GM18519 (cell line): ENCODE measurements at regions not wholly inside any gene's neighbourhood (a gene's known extent, or its start where the extent isn't known, plus 50 kb on each side); places are given as distances from the start of the nearest gene placed in this dataset.

Experiments used
- ATAC-seq: cut with Tn5 transposase; IDR thresholded peaks from one replicate; pipeline ENCODE4 v1.9.1; 2021; ENCODE audit warnings: mild to moderate bottlenecking, moderate library complexity; ENCODE audit not compliant: unreplicated experiment, low FRiP score

DNA sequence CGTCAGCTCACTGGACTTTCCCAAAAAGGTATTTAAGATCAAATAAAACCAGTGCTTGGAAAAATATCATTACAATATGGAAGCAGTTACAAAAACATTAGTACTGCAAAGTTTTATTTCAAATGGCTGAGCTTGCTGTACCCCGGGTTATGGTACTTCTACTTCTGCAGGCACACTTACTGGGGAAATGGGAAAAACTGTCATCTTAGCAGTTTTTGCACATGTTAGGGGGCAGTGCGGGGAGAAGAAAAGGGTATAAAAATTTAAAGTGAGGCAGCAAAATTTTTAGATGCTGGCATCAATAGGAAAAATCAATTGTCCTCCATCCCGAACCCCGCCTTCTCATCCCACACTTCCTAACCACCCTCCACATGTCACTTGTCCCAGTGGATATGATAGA, 133.4 kb downstream of the ATG4C start:
- ATAC-seq, result no peak

GRCh38 chr1:62917805-62918204, 133.9 kb downstream of the ATG4C start:
- ATAC-seq, result no peak

GRCh38 chr1:62918700-62919099, 134.8 kb downstream of the ATG4C start:
- ATAC-seq, result no peak

DNA sequence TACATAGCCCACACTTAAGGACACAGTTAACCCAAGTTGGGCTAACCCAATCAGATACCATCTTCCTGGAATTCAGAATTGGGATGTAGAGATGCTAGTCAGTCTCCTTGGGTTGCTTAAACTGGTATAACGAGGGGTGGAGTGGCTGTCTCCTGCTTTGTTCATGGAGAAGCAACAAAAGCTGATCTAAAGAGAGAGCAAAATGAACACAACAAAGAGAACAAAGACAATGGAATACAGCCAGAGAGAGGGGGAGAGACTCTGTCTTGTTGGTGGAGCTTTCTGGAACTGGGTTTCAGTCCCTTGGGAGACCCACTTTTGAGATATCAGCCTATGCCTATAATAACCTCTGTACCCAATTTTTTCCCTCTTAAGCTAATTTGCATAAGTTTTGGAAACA, 138.1 kb downstream of the ATG4C start:
- no peak for ATAC-seq

DNA sequence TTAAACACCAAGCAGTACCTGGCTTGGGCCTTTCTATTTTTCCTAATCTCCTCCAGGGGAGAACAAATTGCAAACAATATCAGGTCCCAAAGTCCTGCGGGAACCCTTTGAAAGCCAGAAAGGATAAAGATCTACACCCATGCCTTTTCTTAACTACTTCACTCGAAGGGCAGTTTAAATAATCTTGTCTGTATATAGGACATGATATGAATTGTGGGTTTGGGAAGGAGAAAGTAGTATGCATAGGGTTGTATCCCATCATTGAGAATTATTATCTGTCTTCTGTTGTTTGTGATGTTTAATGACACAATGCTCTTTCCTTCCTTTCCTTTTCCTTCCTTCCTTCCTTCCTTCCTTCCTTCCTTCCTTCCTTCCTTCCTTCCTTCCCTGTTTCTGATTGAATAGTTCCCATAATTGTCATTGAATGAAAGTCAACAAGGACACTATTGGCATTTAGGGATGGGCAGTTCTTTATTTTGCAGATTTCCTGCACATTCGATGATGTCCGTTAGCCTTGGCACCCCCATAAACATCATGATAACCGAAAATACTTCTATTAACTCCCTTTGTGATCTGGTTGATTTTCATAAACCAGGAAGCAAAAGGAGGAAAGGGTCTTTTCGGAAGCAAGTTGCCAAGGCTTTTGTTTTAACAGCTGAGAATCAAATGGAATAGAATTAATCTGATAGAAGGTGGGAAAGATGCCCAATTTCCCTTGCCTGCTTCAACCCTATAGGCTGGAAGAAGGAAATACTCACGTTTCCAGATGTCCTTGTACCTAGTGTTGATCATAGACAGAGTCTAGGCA, 141.3 kb downstream of the ATG4C start:
- no peak for ATAC-seq

DNA sequence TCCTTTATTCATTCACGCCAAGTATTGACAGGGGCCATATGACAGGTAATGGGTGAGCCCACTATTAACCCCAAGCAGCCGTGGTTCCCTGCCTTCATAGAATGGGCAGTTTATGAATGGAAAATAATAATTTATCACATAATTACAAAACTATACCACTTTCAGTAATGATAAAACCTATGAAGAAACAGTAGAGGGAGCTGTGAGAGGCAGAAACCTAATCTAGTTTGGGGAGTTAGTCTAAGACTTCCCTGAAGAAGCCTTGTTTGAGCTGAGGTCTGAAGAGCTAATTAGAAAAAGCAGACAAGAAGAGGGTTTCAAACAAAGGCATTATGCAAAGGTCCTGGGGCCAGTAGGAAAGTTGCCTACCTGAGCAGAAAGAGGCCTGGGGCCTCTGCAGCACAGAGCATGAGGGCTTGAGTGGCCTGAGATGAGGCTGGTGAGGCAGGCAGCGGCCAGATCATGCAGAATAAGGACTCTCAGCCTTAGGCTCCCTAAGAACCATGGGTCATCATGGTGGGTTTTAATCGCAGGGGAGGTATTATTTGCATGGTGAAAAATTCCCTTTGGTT, 142.8 kb downstream of the ATG4C start:
- no peak for ATAC-seq

DNA sequence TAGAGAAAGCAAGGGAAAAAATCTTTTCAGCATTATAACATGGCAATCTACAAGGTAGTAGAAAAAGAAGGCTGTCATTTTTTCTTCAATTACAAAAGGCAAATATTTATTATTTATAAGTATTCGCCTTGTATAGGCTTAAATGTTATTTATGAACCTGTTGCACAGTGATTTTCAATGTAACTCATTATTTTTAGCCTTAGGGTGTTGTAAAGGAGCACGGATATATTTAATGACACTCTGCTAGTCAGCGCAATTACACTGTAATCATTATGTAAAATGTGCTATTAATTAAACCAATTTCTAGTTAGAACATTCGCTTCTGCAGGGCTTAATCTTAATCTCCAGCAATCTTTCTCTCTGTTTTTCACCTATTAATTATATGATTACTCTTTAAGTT, 145.0 kb downstream of the ATG4C start:
- no peak for ATAC-seq

DNA sequence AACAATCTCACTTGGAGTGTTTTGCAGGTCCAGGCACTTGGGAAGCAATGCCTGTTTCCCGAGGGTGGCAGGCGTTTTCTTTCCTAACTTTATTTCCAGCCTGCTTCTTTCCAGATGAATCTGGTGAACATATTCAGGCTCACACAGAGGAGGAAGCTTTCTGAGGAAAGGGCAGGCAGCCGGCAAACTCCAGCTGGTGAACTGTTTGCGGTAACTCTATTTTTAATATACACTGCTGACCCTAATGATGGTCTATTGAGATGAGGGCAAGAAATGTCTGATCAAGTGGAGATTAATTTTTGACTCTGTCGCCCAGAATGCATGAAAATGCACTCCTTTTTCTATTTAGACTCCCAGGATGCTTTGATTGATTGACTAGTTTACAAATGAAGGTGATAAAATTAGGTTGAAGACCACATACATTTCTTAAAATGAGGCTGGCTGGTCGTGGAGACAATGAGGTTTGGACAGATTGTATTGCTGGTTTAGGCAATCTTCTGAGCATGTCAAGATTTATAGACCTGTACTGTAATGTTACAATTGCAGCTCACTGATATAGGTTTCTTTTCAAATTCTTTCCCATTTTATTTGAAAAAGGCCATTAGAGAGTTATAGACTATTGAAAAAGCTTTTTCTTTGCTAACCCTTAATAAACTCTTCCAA, 153.8 kb downstream of the ATG4C start:
- no peak for ATAC-seq

GRCh38 chr1:62941780-62942179, 157.8 kb downstream of the ATG4C start:
- ATAC-seq, result no peak

- no peak for ATAC-seq
These were observed 162.6 kb downstream of the ATG4C start for GRCh38 chr1:62946511-62946910.

GRCh38 chr1:62951428-62951827, 167.5 kb downstream of the ATG4C start:
- ATAC-seq, result no peak

DNA sequence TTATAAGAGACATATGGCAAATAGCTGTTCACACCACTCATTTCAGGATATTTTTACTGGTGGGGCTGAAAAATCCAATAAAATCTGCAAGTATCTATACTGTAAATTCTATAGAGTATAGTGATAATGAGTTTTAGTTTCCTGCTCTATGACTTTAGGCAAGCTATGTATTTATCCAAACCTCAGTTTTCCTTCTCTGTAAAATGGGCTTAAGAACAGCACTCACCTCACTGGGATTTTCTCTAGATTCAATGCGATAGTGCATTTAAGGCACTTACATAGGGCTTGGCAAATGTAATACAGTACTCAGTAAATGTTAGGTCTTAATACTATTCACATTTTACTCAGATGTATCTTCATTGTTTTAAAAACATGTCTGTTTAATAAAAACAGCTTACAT, 168.7 kb downstream of the ATG4C start:
- ATAC-seq, result no peak

GRCh38 chr1:62953633-62954032, 169.7 kb downstream of the ATG4C start:
- no peak for ATAC-seq

DNA sequence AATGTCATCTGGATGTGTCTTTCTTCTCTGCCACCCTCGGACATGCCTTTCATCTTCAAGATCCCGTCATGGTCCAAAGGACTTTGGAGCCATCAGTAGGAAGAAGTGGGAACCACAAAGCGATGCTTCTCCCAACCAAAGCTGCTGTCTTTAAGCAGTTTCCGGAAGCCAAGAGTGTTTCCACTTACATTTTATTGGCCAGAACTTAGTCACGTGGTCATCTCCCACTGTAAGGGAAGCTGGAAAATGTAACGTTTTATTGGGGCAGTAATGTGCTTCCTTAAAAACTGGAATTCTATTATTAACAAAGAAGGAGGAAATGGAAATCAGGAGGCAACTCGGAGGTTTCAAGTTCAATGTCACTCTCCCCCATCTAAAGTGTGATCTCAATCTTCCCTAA, 170.8 kb downstream of the ATG4C start:
- ATAC-seq, result no peak

DNA sequence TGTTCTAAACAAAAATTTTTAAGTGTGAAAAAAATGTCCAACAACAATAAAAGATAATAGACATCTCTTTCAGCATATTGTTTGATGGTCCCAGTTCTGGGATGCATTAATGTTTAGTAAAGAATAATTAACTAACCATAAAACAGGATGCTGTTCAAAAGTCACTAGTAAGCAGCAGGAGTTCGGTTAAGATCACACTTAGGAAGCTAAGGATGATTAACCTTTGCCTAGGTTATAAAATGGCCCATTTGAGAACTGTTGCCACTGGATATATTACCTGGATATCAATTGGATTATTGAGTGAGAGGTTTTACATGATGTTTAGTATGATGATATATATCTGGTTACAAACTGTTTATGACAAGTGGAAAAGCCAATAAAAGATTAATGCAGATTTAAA, 171.7 kb downstream of the ATG4C start:
- no peak for ATAC-seq

GRCh38 chr1:62962014-62962812, 178.3 kb downstream of the ATG4C start:
- no peak for ATAC-seq

DNA sequence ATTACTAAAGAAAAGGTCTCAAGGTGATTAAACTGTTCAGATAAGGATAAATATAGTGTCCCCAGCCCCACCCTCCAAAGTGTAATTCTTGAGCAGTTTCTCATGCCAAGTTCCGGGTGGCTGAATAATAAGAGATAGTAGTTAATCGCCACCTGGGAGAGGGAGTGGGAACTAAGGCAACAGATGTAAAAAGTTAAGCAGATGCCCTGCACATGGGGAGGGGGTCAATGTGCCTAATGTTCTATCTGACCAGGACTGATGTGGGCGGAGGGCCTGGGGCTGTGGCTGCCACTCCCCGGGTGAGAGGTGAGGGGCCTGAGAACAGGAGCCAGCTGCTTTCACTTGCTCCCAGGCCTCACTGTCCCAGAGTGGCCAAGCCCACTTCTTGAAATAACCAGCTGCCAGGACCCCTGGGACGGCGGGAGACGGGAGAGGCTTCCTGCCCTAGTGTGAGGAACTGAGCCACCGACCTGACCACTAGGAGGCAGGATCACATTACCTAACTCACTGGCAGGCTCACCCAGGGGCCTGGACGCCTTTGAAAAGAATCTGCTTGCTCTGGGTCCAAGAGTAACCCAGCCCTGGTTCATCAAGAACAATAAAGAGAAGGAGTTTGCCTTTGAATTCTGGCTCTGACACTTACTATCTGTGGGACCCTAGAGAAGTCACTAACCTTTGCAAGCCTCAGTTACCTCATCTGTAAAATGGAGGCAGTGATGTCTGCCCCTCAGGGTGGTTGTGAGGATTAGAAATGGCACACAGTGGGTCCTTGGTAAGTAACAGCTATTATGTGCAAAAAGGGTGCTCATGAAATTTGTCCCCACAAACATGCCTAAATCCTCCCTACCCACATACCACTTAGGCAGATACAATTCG, 179.2 kb downstream of the ATG4C start:
- peak; percentile 70 for ATAC-seq

DNA sequence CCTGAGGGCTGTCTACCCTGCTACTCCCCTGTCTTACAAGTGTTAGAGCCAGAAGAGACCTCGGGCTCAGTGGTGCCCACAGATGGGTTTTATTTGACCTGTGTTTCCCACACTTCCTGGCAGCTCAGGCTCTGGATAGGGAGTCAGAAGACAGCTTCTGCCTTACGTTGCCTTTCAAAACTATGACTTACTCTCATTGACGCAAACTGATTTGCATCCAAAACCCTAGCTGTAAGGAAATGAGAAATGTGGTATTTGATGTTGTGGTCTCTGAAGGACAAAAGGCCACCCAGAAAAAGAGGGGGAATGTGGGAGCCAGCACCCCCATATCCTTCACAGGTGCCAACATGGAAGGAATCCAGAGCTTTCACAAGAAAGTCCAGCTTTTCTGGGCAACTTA, 180.2 kb downstream of the ATG4C start:
- no peak for ATAC-seq

GRCh38 chr1:62967031-62967430, 183.1 kb downstream of the ATG4C start:
- ATAC-seq, result no peak

- no peak for ATAC-seq
These were observed 193.4 kb downstream of the ATG4C start for GRCh38 chr1:62977366-62977765.
